SKM-1 (cell line): ENCODE measurements at regions not wholly inside any gene's neighbourhood (a gene's known extent, or its start where the extent isn't known, plus 50 kb on each side); places are given as distances from the start of the nearest gene placed in this dataset.
"Not testable (repeated sequence)": the region's sequence is repeated elsewhere in the genome, so short reads cannot be mapped to it uniquely, and the experiment has no call there.

ENCODE experiments used
- DNase-seq: peaks from one replicate; lab custom pipeline; 2025; ENCODE audit not compliant: unreplicated experiment; lab: John Stamatoyannopoulos, UW

- peak; percentile 67 for DNase-seq
These were observed 88.2 kb upstream of the USP9X start for GRCh38 chrX:40996886-40997530.

DNA sequence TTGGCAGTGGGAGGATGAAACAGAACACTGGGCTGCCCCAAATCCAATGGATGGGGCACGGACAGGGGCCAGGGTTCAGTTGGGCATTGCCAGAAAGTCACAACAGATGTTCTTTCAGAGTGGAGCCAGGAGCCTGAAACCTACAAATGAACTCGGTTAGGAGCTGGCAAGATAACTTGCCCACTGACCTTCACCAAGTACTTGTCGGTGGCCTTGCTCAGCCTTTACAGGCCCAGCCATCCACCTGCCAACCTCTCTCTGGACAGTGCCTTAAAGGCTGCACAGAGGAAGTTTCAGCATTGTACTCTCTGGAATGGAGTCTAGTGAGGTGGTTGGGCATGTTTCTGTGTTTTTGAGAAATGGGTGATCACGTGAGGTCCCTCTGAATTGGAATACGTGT is 87.1 kb upstream of the USP9X start:
- no peak for DNase-seq

GRCh38 chrX:41001327-41001726 is 83.9 kb upstream of the USP9X start:
- no peak for DNase-seq

DNA sequence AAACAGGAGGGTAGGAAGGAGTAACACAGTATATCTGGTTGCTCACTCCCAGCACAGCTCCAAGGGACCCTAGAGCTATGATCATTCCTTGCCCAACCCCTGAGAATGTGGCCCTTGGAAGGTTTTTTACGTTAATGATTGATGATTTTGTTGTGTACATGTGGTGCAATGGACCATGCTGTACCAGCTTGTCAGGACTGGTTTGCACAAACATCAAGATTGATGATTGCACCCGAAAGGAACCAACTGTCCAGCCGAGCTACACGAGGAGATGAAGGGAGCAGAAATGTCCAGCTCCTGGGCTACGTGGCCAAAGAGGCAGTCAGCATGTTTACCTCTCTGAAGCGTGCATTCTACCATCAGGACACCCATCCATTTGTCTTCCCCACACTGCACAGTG is 83.2 kb upstream of the USP9X start:
- no peak for DNase-seq

DNA sequence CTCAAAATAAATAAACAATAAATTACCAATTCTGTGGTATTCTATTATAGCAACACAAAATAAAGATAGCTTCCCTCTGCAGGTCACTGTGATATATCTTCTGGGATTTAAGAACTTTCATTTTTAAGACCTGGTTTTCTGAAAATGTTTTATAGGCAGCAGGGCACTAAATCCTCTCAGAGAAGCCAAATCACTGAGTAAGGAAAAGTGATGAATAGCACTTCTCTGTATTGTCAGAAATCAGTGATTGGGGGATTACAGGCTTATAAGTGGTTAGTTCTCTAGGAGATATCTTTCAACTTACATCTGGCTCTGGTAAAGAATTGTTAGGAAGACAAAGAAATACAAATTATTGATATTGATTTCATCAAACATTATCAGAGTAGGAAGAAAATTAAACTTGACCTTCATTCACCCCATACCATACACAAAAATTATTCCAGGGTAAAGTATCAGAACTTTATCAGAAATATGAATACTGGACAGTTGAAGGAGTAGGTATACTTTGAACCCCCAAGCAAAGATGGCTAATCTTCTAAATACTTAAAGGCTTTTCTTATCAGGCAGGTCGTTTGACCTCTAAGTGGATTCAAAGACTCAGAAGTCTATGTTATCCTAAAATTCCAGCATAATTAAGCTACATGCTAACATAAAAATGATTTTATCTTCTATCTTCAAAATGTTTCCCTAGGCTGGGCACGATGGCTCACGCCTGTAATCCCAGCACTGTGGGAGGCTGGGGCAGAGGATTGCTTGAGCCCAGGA is 81.6 kb upstream of the USP9X start:
- DNase-seq = no peak

DNA sequence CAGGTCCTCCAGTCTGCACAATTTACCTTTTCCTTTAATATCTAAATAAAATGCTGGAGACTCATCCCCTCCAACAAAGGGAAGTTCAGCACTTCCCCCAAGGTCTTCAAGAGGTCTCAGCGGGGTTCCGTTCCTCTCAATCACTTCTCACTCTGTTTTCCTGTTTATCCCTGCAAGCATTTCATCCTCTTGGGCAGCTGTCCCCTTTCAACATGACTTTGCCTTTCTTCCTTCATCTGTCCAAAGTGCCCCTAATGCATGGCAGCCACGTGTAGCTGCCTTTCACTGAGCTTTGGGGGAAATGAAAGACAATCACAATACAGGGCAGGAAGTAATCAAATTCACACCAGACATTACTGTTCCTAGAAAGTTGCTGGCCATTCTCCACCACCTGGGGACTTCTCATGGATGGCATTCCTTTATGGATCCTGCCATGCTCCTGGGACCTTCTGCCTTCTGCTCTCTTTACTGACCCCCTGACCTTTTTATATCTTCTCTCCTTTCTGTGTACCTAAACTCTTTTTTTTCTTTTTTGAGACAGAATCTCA is 79.7 kb upstream of the USP9X start:
- DNase-seq = no peak

DNA sequence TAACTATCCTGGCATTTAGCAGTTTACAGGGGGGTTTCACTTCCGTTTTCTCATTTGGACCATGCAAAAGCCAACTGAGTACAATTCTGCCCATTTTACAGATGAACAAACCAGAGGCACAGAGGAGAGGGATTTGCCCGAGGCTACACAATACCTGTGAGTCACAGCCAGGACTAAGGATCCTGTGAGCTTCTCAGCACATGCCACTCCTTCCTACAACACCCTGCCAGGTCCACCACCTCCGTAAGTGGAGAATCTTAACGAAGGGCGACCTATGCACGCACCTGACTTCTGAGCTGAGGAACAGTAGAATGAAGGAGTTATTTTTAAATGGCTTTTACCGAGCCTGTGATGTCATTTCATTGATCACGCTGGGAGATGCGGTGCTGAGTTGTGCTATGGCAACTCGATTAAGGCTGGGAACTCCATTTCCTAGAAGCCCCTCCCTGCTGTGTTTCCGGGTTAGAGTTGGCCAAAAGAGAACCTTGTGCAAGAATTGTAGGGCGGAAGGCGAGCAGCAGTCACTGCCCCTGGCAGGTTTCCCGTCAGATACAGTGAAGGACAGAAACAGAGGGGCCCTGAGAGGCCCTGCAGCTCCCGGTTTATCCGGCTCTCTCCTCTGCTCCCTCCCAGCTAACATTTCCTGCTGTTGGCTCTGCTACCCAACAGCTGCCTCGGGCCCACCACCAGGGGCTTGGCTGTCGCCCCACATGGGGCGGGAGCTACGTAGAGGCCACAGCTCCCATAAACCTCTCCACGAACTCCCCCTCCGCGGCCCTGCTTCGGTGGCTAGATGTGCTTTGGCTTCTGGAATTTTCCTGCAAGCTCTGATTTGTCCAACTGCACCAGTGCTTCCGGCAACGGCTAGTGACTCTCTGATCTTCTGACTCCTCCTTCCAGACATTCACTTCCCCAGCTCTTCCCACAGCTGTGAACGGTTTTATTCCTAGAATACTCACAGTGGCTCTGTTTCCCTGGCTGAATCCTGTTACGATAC is 75.1 kb upstream of the USP9X start:
- peak; percentile 47 for DNase-seq

- DNase-seq = no peak
These were observed 70.4 kb upstream of the USP9X start for GRCh38 chrX:41014776-41015360.

DNA sequence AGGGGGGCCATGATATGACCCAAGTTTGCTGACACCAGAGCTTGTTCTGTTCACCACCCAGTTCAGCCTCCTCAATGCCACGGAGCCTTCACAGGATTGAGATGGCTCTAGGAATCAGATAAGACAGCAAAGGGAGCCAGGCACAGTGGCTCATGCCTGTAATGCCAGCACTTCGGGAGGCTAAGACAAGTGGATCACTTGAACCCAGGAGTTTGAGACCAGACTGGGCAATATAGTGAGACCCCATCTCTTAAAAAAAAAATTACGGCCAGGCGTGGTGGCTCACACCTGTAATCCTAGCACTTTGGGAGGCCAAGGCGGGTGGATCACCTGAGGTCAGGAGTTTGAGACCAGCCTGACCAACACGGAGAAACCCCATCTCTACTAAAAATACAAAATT is 67.5 kb upstream of the USP9X start:
- DNase-seq = not testable (repeated sequence)

- not testable (repeated sequence) for DNase-seq
These were observed 66.7 kb upstream of the USP9X start for GRCh38 chrX:41018391-41019040.

GRCh38 chrX:41019041-41019392 is 66.2 kb upstream of the USP9X start:
- DNase-seq = no peak

DNA sequence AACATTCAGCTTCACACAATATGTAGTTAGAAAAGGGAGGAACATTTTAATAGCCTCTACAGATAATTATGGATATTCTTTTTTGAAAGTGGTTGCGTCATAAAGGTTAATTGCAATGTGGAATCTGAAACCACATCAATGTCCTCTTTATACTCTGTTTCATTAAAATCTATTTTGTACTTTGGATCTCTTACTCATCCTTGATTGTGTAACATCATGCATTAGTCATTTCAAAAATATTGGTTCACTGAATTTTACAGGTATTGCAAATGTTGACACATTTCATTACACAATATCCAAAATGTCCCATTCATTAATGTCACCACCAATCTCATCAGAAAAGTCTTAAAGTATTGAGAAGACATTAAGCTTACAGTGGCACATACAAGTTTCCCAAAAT is 62.7 kb upstream of the USP9X start:
- no peak for DNase-seq

- DNase-seq = no peak
These were observed 62.1 kb upstream of the USP9X start for GRCh38 chrX:41023098-41023497.

GRCh38 chrX:41024335-41024734 is 60.9 kb upstream of the USP9X start:
- DNase-seq = not testable (repeated sequence)

- DNase-seq = no peak
These were observed 60.5 kb upstream of the USP9X start for GRCh38 chrX:41024755-41025154.

DNA sequence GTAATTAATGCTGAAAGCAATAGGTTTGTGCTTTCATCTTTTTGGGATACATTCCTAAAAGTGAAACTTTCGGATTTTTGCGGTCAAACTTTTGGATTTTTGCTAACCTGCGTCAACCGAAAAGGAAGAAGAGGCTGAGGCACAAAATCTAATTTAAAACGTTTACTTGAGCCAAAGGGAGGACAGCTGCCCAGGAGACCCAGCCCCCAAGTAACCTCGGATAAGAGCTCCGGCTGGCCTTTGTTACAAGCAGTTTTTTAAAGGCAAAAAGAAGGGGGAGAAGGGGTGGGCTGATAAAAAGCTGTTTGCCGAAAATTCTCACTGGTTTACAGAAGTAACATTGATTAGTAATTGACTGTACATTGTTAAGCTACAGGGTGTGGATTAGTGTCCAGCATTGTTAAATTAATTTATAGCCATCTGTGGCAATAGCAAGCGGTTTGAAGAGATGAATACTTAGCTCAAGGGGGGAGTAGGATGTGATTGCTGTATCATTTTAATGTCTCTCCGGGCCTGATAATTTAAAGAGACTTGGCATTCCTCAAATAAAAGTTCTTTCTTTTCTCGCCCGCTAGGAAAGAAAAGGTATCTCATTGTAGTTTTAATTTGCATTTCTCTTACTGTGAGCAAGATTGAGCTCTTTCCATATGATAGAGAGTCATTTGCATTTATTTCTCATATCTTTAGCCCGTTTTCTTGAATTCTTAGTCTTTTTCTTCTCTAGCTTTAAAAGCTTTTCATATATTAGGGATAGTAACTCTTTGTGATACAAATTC is 59.1 kb upstream of the USP9X start:
- DNase-seq = no peak

GRCh38 chrX:41026702-41027078 is 58.6 kb upstream of the USP9X start:
- DNase-seq = no peak

GRCh38 chrX:41029332-41029731 is 55.9 kb upstream of the USP9X start:
- DNase-seq = no peak

DNA sequence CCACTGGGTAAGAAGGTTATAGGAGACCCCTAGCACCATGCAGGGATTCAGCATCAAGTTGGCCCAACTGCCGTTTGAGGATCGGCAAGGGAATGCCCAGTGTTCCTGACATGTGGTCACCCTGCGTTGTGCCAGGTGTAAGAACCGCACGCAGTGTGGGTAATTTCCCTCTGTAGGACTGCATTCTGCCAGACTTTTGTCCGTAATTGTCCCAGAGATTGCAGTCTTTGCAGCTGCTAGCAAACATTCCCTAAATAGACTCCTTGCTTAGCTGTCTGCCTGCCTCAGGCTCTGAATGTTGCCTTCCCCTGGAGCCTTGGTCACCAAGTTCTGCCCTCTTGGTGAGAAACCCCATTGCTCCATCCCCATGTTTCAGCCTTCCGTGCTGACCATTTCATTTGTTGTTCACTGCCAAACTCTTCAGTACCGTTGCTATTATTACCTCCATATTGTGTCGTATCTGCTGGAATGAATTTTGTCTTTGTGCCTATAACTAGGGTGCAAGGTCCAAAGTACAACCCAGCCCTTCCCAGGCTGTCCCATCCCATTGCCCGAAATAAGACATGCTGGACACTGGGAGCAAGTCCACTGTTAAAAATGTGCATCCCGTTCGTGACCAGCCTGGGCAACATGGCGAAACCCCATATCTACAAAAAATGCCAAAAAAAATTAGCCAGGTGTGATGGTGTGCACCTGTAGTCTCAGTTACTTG is 53.8 kb upstream of the USP9X start:
- DNase-seq = no peak
